Ovary (tissue), 3 donors: ENCODE measurements at regions not wholly inside any gene's neighbourhood (a gene's known extent, or its start where the extent isn't known, plus 50 kb on each side); places are given as distances from the start of the nearest gene placed in this dataset.

ENCODE experiments used
- CTCF ChIP-seq, 3 donors: fragments of 450-650 bp in 2 of 3; fragments of 200-600 bp in 1 of 3; IDR thresholded peaks; one replicate each; pipeline versions ENCODE4 v1.5.1 to v1.8.0; 2016 to 2022; ENCODE audit warnings: antibody characterized with exemption in 3 of 3, mild to moderate bottlenecking in 1 of 3
- EP300 ChIP-seq: sonication (generic); formaldehyde crosslinking; IDR thresholded peaks from one replicate; pipeline ENCODE4 v1.6.1; 2017; ENCODE audit warnings: antibody characterized with exemption
- donor health status: DM: no; HTN: no; CAD: no.

GRCh38 chr5:176741561-176742211 lies 68.7 kb upstream of the UNC5A start:
- no peak for TF ChIP-seq CTCF (IDR thresholded peaks at IDR 0.05)
- TF ChIP-seq EP300: no peak
